SJCRH30 (cell line): ENCODE measurements at regions not wholly inside any gene's neighbourhood (a gene's known extent, or its start where the extent isn't known, plus 50 kb on each side); places are given as distances from the start of the nearest gene placed in this dataset.

ENCODE experiments used
- DNase-seq, 2 experiments: peaks; one replicate each; pipeline ENCODE4 v3.0.0-alpha.2; 2015 to 2020
- H3K27ac ChIP-seq: fragments of 250-450 bp; sonication (Bioruptor Pico); 2 replicates; pipeline ENCODE4 v1.5.1; 2020; ENCODE audit warnings: mild to moderate bottlenecking, moderate library complexity
- H3K27me3 ChIP-seq: fragments of 250-450 bp; sonication (Bioruptor Pico); 2 replicates; pipeline ENCODE4 v1.5.1; 2020; ENCODE audit warnings: mild to moderate bottlenecking, moderate library complexity
- H3K36me3 ChIP-seq: fragments of 250-450 bp; sonication (Bioruptor Pico); 2 replicates; pipeline ENCODE4 v1.5.1; 2020; ENCODE audit warnings: mild to moderate bottlenecking, moderate library complexity
- H3K4me1 ChIP-seq: fragments of 250-450 bp; sonication (Bioruptor Pico); 2 replicates; pipeline ENCODE4 v1.5.1; 2020; ENCODE audit warnings: mild to moderate bottlenecking, moderate library complexity
- H3K4me3 ChIP-seq: fragments of 250-450 bp; sonication (Bioruptor Pico); 2 replicates; pipeline ENCODE4 v1.5.1; 2020; ENCODE audit warnings: mild to moderate bottlenecking, moderate library complexity
- H3K9me3 ChIP-seq: fragments of 250-450 bp; sonication (Bioruptor Pico); replicated peaks from 2 replicates; pipeline ENCODE4 v1.5.1; 2020; ENCODE audit warnings: mild to moderate bottlenecking, moderate library complexity

DNA sequence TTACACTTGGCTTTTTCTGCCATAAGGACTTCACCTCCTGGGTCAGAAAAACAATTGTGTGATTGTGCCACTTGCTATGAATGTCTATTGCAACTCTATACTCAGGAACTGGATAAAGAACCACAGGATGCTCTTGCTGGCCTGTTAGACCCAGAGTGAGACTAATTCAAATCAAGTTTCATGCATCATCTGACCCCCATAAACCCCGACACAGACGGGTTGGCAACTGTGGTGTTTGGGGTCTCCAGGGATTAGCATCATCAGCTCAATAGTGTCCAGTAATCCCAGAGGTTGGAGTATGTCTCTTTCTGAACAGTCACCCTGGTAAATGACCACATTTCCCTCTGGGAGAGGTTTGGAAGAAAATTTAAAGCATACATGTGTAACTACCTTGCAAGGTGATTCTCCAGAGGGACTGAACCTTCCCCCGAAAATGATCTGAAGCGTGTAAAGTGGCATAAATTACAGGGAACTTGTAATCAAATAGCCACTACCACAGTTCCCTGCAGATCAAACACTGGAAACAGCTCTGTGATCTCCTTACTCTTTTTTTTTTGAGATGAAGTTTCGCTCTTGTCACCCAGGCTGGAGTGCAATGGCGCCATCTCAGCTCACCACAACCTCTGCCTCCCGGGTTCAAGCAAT, 1097.6 kb downstream of the TBC1D22A start:
- Histone ChIP-seq H3K27ac (peak overlapping the region; percentile 58), H3K36me3 (no peaks in the 10 kb centered on the region), H3K9me3 (peaks cover 6% of the 10 kb centered on the region; the same call in 1 of the 2 replicates), H3K4me1 (peaks cover 9% of the 10 kb centered on the region; the same call in 1 of the 2 replicates), H3K27me3 (no peaks in the 10 kb centered on the region), H3K4me3 (no peak overlapping the region)
- peak; percentile 61 to 85 for DNase-seq

DNA sequence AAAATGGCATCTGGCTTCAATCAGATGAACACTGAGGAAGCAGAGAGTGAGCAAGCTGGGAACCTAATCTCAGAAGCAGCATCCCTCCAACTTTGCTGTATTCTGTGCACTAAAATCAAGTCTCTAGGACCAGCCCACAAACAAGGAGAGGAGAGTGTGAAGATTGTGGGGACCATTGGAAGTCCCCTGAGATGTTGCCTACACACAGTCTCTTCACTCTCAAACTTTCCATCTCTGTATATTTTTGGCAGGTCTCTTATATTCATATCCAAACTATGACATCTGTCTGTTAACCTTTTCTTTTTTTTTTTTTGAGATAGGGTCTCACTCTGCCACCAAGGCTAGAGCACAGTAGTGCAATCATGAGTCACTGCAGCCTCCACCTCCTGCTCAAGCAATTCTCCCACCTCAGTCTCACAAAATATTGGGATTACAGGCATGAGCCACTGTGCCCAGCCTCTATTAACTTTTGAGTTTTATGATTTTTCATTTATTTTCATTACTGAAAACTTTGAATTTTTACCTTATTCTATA, 1096.4 kb downstream of the TBC1D22A start:
- peaks cover 9% of the 10 kb centered on the region; the same call in 1 of the 2 replicates for H3K4me1 ChIP-seq
- H3K27ac ChIP-seq, result no peak overlapping the region
- peaks cover 6% of the 10 kb centered on the region; the same call in 1 of the 2 replicates for H3K9me3 ChIP-seq
- no peaks in the 10 kb centered on the region for H3K27me3 ChIP-seq
- no peaks in the 10 kb centered on the region for H3K36me3 ChIP-seq
- no peak for DNase-seq
- H3K4me3 ChIP-seq, result no peak overlapping the region

DNA sequence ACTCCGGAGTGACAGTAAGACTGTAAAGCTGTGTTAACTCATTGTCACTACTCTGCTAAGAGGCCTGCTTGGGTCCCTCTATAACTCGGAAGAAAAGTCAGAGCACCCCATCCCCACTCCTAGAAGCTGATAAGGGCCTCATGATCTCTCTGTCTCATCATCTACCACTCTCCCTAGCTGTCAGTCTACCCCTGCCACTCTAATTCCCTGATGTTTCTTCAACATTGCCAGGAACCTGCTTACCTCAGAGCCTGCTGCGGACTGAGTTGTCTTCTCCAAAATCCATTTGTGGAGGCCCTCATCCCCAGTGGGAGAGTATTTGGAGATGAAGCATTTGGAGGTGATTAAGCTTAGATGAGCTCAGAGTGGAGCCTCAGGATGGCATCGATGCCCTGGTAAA, 1092.2 kb downstream of the TBC1D22A start:
- H3K27ac ChIP-seq, result no peak overlapping the region
- DNase-seq, result no peak
- H3K36me3 ChIP-seq, result no peaks in the 10 kb centered on the region
- H3K27me3 ChIP-seq, result no peaks in the 10 kb centered on the region
- H3K4me3 ChIP-seq, result no peak overlapping the region
- H3K4me1 ChIP-seq, result peaks cover 25% of the 10 kb centered on the region
- peaks cover 6% of the 10 kb centered on the region; the same call in 1 of the 2 replicates for H3K9me3 ChIP-seq

DNA sequence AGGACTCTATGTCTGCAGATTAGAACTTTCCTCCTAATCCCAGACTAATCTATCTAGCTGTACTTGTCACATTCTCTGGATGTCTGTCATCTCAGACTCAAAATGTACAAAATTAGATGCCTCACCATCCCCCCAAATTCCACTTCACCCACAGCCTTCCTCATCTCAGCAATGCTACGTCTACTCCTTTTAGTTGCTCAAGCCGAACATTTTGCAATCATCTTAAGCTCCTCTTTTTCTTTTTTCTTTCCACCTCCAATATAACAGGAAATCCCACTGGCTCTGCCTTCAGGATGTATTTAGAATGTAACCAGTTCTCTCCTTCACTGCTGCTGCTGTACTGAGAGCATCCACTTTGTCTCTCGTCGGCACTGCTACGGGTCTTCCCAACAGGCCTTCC, 1091.8 kb downstream of the TBC1D22A start:
- Histone ChIP-seq H3K27ac (no peak overlapping the region), H3K9me3 (peaks cover 6% of the 10 kb centered on the region; the same call in 1 of the 2 replicates), H3K4me3 (no peak overlapping the region), H3K27me3 (no peaks in the 10 kb centered on the region), H3K36me3 (no peaks in the 10 kb centered on the region), H3K4me1 (peaks cover 24% of the 10 kb centered on the region)
- no peak for DNase-seq

DNA sequence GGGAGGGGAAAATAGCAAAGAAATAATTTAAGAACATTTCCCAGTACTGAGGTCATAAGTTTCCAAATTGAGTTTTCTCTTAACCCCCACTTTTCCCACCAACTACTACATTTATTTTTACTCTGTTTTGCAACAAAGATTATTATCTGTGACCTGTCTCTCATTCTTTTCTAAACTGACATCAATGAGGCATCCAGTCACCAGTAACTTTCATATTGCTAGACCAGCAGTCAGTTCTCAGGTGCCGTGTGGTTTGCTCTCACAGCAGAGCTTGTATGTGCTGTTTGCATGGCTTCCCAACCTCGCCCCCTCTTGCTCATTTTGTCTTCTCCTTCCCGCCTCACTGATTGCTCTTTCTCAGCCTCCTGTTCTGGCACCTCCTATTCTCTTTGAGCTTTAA, 1091.3 kb downstream of the TBC1D22A start:
- peaks cover 24% of the 10 kb centered on the region for H3K4me1 ChIP-seq
- peaks cover 6% of the 10 kb centered on the region; the same call in 1 of the 2 replicates for H3K9me3 ChIP-seq
- H3K27ac ChIP-seq, result no peak overlapping the region
- H3K27me3 ChIP-seq, result no peaks in the 10 kb centered on the region
- DNase-seq, result no peak
- H3K4me3 ChIP-seq, result no peak overlapping the region
- no peaks in the 10 kb centered on the region for H3K36me3 ChIP-seq

DNA sequence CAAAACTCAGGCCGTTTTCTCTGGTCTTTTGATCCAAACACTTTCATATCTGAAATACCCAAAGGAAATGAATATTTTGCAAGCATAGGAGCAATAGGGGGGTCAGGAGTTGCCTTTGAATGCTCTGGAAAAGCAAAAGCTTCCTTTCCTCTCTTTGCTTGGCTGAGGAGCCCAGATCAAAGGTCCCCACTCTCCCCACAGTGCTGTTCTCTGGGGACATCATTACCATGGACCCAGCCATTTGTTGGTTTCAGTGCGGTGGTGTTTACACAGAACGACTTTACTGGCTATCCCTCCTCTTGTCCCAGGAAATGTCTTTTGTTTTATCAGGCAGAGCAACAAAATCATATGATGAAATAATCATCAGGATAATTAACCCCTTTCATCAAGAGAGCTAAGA, 1089.1 kb downstream of the TBC1D22A start:
- H3K4me3 ChIP-seq, result no peak overlapping the region
- DNase-seq, result peak in 1 of 2 experiments; percentile 35
- no peaks in the 10 kb centered on the region for H3K9me3 ChIP-seq
- peak overlapping the region; percentile 70 for H3K27ac ChIP-seq
- peaks cover 38% of the 10 kb centered on the region for H3K4me1 ChIP-seq
- no peaks in the 10 kb centered on the region for H3K36me3 ChIP-seq
- H3K27me3 ChIP-seq, result no peaks in the 10 kb centered on the region

DNA sequence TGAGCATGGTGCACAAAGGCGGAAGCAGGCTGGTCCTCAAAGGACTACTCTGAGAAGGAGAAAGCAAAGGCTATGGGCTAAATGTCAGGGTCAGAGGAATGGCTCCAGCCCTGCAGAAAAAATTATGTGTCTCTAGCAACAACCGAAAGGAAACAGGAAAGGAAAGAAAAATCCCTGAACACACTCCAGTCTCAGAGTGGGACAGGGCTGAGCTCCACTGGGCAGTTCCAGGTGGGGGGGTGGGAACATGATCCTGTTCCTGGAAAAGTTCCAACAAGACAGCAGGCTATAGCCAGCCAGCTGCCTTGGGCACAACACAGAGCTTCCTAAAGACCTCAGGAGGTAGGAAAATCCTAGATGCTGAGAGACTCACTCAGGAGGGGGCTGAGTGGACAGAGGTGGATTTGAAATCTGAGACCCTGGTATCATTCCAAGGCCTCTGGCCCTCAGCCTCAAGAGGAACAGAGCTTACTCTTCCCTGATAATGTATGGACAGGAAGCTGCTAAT, 1088.2 kb downstream of the TBC1D22A start:
- Histone ChIP-seq H3K4me1 (peaks cover 47% of the 10 kb centered on the region), H3K27ac (peak overlapping the region; percentile 70), H3K27me3 (no peaks in the 10 kb centered on the region), H3K9me3 (no peaks in the 10 kb centered on the region), H3K36me3 (no peaks in the 10 kb centered on the region), H3K4me3 (no peak overlapping the region)
- peak; percentile 90 to 97 for DNase-seq

DNA sequence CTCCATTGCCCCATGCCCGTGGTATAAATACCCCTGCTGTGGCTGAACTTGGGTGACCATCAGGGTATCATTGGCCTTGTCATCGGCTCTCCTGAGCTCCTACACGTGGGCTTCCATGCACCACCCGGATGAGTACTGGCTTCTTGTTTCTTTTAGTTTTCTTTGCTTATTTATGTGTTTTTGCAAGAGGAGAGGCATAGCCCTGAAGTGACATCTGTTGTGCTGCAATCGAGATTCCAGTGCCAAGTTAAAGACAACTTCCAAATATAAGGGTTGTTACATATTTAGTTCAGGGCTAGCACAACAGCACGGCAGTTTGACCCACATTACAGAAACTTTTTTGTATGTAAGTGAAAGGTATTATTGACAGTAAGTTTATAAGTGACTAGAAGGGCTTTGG, 1087.1 kb downstream of the TBC1D22A start:
- peaks cover 53% of the 10 kb centered on the region for H3K4me1 ChIP-seq

DNA sequence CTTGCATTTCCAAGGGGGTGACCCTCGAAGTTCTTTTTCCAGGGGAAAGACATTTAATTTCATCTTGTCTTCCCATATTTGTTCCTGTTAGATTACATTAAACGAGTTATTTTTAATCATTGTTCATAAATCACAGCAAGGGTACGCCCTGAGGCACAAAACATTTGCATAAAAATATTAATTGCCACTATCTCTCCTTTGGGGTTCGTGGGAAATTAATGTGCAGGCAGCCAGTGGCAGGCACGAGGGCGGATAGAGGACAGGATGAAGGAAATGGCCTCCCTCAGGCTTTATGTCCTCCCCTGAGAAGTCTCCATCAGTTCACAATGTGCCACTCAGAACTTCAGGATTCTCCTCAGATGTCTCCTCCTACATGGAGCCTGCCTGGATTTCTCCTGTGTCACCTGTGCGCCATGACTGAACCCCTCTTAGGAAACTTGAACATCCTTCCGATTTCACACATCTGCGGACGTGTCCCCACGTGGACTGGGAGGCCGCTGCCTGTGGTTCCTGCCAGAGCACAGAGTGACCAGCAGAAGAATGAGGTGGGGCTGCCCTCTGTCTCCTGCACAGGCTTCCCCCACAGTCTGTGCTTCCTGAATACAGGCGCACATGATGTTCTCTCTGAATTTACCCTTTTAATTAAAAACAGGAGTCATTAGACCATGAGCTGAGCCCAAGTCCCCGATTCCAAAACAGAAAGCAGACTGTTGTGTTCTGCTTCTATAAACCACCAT, 1085.9 kb downstream of the TBC1D22A start:
- Histone ChIP-seq H3K27me3 (no peaks in the 10 kb centered on the region), H3K36me3 (no peaks in the 10 kb centered on the region), H3K27ac (no peak overlapping the region), H3K4me1 (peaks cover 53% of the 10 kb centered on the region), H3K9me3 (no peaks in the 10 kb centered on the region), H3K4me3 (no peak overlapping the region)
- no peak for DNase-seq

More for the DNA sequence above, 1087.1 kb downstream of the TBC1D22A start:
- Histone ChIP-seq H3K27ac (peak overlapping the region; percentile 70), H3K27me3 (no peaks in the 10 kb centered on the region), H3K4me3 (no peak overlapping the region), H3K36me3 (no peaks in the 10 kb centered on the region), H3K9me3 (no peaks in the 10 kb centered on the region)
- no peak for DNase-seq

DNA sequence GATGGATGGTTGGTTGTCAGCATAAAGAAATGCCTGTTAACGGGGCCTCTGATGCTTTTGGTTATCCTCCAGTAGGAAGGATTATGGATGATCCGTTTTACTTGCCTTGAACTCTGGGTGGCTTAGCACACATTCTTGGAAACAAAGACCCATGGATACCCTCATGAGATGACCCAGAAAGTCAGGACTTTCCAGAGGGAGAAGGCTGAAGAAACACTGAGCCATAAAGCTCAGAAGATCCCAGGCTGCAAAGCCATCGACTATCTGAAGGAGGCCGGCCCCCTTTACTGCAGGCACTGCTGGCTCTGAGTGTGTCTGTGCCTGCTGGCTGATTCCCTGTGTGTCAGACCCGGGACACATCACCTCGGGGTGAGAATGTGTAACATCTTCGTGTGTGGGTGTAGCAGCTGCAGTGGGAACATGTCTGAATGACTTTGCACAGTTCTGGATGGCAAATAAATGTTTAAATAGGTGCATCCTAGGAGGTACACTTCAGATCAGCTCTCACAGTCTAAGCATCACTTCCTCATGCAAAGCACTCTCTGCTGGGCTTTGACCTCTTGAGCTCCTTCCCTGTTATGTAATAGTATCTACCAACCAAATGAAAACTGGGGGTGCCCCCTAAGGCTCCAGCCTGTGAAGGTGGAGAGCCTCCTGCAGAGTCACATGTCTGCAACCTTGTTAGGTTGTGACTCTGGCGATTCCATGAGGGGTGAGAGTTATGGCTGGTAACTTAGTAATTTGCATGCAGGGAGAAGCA, 1084.9 kb downstream of the TBC1D22A start:
- Histone ChIP-seq H3K36me3 (no peaks in the 10 kb centered on the region), H3K27me3 (no peaks in the 10 kb centered on the region), H3K4me3 (no peak overlapping the region), H3K9me3 (no peaks in the 10 kb centered on the region), H3K27ac (peak overlapping the region; percentile 80), H3K4me1 (peaks cover 53% of the 10 kb centered on the region)
- peak; percentile 35 to 60 for DNase-seq

DNA sequence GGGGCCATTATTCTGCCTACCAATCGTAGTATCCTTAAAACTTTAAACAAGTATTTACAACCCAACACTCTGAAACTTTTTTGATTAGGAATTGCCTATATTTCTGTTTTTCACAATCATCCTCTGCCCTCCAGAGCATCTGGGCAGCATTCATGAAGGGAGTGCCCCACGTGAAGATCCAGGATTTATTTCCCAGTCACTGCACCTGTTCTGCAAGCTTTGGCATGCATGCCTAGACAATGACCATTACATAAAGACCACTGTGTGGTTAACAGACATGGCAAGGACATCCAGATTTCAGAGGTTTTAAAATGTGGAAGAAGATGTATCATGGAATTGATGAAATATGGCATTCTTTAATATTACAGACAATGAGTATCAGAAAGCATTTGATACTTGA, 1083.8 kb downstream of the TBC1D22A start:
- no peaks in the 10 kb centered on the region for H3K36me3 ChIP-seq
- H3K27ac ChIP-seq, result peak overlapping the region; percentile 80
- H3K9me3 ChIP-seq, result no peaks in the 10 kb centered on the region
- peak; percentile 59 to 75 for DNase-seq
- H3K4me1 ChIP-seq, result peaks cover 55% of the 10 kb centered on the region
- H3K27me3 ChIP-seq, result no peaks in the 10 kb centered on the region
- H3K4me3 ChIP-seq, result no peak overlapping the region

DNA sequence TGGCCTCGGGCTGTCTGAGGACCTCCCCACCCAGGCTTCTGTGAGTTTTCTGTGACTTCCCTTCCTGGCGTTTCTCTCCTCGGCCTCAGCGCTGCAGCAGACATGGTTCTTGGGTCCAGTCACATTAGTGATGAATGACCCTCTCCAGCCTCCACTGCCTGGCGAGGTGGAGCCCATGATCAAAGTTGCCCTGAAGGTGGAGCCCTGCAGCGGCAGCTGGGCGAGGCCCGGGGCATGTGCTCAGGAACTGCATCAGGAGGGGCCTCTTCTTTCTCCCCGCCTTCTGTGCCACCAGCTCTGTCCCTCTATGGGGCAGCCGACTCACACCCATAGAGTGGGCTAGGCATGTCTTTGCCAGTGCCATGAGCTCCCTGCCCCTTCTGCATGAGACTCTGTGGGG, 1079.7 kb downstream of the TBC1D22A start:
- no peak overlapping the region for H3K4me3 ChIP-seq
- no peaks in the 10 kb centered on the region for H3K9me3 ChIP-seq
- H3K27ac ChIP-seq, result no peak overlapping the region; the same call in 1 of the 2 replicates
- H3K27me3 ChIP-seq, result no peaks in the 10 kb centered on the region
- peaks cover 51% of the 10 kb centered on the region for H3K4me1 ChIP-seq
- no peak for DNase-seq
- H3K36me3 ChIP-seq, result no peaks in the 10 kb centered on the region

DNA sequence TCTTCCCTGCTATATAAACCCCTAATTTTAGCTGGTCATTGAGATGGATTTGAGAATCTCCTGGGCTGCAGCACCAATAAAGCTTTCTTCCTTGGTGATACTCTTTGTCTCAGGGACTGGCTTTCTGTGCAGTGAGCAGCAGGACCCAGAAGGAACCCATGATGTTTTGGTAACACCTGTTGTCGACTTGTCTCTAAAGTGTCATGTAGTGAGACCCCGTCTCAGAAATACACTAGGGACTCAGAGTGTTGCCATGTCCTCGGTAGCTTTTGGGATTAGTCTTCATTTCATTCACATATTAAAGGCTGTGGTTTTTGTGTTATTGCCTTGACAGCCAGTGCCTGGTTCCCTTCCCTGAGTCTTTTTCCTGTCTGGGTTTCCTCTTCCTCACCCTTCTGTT, 1078.7 kb downstream of the TBC1D22A start:
- peak; percentile 51 to 89 for DNase-seq
- peak overlapping the region; percentile 58 for H3K27ac ChIP-seq

DNA sequence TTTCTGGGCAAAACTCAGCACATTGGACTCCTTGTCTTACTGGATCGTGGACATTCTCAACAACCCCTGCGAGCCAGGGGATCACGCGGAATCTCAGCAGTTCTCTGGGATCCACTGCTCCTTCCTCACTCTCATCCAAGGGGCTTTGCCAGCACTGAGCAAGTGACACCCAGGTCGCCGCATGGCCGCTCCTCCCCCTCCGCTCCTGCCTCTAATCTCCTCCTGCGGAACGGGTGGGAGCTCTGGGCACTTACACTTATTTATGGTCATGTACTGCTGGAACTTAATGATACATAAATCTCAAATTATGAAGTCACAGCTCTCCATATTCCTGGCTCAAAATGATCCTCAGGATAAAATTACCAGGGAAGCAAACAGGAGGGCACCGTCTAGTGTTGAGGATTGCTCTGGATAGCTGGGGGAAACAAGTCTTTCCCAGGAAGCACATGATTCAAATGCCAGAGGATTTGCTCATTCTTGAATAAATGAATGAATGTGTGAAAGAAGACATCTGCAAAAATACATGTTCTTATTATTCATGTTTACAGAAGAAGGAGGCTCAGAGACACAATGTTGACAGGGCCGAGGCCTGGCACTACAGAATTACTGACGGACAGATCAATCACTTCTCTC, 1077.3 kb downstream of the TBC1D22A start:
- H3K4me3 ChIP-seq, result no peak overlapping the region
- no peak for DNase-seq
- no peaks in the 10 kb centered on the region; the same call in 1 of the 2 replicates for H3K9me3 ChIP-seq
- H3K27me3 ChIP-seq, result no peaks in the 10 kb centered on the region
- no peak overlapping the region for H3K27ac ChIP-seq
- no peaks in the 10 kb centered on the region; the same call in 1 of the 2 replicates for H3K36me3 ChIP-seq
- H3K4me1 ChIP-seq, result peaks cover 52% of the 10 kb centered on the region

More for the DNA sequence above, 1078.7 kb downstream of the TBC1D22A start:
- H3K9me3 ChIP-seq, result no peaks in the 10 kb centered on the region; the same call in 1 of the 2 replicates
- H3K4me1 ChIP-seq, result peaks cover 49% of the 10 kb centered on the region
- H3K4me3 ChIP-seq, result no peak overlapping the region
- H3K27me3 ChIP-seq, result no peaks in the 10 kb centered on the region
- H3K36me3 ChIP-seq, result no peaks in the 10 kb centered on the region
